NCI-H69 (cell line): ENCODE measurements at regions not wholly inside any gene's neighbourhood (a gene's known extent, or its start where the extent isn't known, plus 50 kb on each side); places are given as distances from the start of the nearest gene placed in this dataset.
"Not testable (repeated sequence)": the region's sequence is repeated elsewhere in the genome, so short reads cannot be mapped to it uniquely, and the experiment has no call there.

Experiments
- DNase-seq: peaks from one replicate; lab custom pipeline; 2025; lab: John Stamatoyannopoulos, UW

- not testable (repeated sequence) for DNase-seq
Measured at GRCh38 chr10:55899472-55900147, 461.4 kb downstream of the ZWINT start.

GRCh38 chr10:55897490-55897921 is 463.6 kb downstream of the ZWINT start:
- no peak for DNase-seq

- DNase-seq, result no peak
Measured at GRCh38 chr10:55892276-55892675, 468.8 kb downstream of the ZWINT start.

GRCh38 chr10:55881588-55881987 is 479.5 kb downstream of the ZWINT start:
- no peak for DNase-seq

- no peak for DNase-seq
Measured at GRCh38 chr10:55873485-55873884, 487.6 kb downstream of the ZWINT start.

GRCh38 chr10:55870186-55870585 is 490.9 kb downstream of the ZWINT start:
- no peak for DNase-seq

- no peak for DNase-seq
Measured at GRCh38 chr10:55867848-55868247, 493.2 kb downstream of the ZWINT start.

- DNase-seq, result no peak
Measured at GRCh38 chr10:55858730-55859129, 502.3 kb downstream of the ZWINT start.

GRCh38 chr10:55852900-55853299 is 508.2 kb downstream of the ZWINT start:
- no peak for DNase-seq

- no peak for DNase-seq
Measured at GRCh38 chr10:55837273-55837672, 523.8 kb downstream of the ZWINT start.

GRCh38 chr10:55822096-55822495 is 539.0 kb downstream of the ZWINT start:
- no peak for DNase-seq

- no peak for DNase-seq
Measured at GRCh38 chr10:55820478-55820877, 540.6 kb downstream of the ZWINT start.

GRCh38 chr10:55820071-55820470 is 541.0 kb downstream of the ZWINT start:
- DNase-seq, result no peak

GRCh38 chr10:55813451-55814170 is 547.4 kb downstream of the ZWINT start:
- no peak for DNase-seq

GRCh38 chr10:55803055-55803454 is 558.0 kb downstream of the ZWINT start:
- no peak for DNase-seq

- DNase-seq, result no peak
Measured at GRCh38 chr10:55801353-55801661, 559.8 kb downstream of the ZWINT start.

- DNase-seq, result no peak
Measured at GRCh38 chr10:55800602-55801352, 560.3 kb downstream of the ZWINT start.

GRCh38 chr10:55793024-55793423 is 568.0 kb downstream of the ZWINT start:
- no peak for DNase-seq

- DNase-seq, result not testable (repeated sequence)
Measured at GRCh38 chr10:55790276-55790675, 570.8 kb downstream of the ZWINT start.

GRCh38 chr10:55786461-55787050 is 574.5 kb downstream of the ZWINT start:
- DNase-seq, result peak; percentile 12

GRCh38 chr10:55782181-55782580 is 578.9 kb downstream of the ZWINT start:
- no peak for DNase-seq

GRCh38 chr10:55766212-55766611 is 594.8 kb downstream of the ZWINT start:
- DNase-seq, result no peak

GRCh38 chr10:55750458-55750857 is 610.6 kb downstream of the ZWINT start:
- DNase-seq, result no peak
